ENCODE measurements at regions not wholly inside any gene's neighbourhood (a gene's known extent, or its start where the extent isn't known, plus 50 kb on each side); places are given as distances from the start of the nearest gene placed in this dataset.

DNA sequence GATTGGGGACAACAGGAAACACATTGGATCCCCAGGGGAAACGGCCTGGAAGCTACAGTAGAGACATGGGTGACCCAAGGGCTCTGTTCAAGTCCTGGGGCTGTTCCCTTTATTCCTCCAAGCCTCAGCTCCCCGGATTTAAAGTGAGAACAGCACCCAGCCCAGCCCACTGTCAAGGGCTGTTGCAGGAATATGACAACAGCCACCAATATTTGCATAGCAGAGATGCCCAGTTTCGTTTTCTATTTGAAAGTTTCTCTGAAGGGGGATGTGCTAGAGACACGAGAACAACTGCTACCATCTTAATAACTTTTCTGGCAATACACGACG is 81.1 kb upstream of the WNT7B start:
- H3K27ac ChIP-seq (ENCODE audit: low read depth, low read length) = no peak overlapping the region
- TF ChIP-seq, protein P1, sequence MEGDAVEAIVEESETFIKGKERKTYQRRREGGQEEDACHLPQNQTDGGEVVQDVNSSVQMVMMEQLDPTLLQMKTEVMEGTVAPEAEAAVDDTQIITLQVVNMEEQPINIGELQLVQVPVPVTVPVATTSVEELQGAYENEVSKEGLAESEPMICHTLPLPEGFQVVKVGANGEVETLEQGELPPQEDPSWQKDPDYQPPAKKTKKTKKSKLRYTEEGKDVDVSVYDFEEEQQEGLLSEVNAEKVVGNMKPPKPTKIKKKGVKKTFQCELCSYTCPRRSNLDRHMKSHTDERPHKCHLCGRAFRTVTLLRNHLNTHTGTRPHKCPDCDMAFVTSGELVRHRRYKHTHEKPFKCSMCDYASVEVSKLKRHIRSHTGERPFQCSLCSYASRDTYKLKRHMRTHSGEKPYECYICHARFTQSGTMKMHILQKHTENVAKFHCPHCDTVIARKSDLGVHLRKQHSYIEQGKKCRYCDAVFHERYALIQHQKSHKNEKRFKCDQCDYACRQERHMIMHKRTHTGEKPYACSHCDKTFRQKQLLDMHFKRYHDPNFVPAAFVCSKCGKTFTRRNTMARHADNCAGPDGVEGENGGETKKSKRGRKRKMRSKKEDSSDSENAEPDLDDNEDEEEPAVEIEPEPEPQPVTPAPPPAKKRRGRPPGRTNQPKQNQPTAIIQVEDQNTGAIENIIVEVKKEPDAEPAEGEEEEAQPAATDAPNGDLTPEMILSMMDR (IDR thresholded peaks at IDR 0.05; ENCODE audit: insufficient read depth, low read length, poor library complexity, severe bottlenecking) = no peak
- no peak for TF ChIP-seq EZH2phosphoT487 (conservative IDR thresholded peaks at IDR 0.05; ENCODE audit: low read length)
- no peaks in the 10 kb centered on the region for H3K79me2 ChIP-seq (ENCODE audit: insufficient read depth, low read length)
- no peaks in the 10 kb centered on the region for H3K9me3 ChIP-seq (ENCODE audit: insufficient read depth, low read length)
- H3K4me3 ChIP-seq (ENCODE audit: insufficient read depth, low read length, poor library complexity, severe bottlenecking) = no peak overlapping the region
- no peaks in the 10 kb centered on the region for H3K9me2 ChIP-seq (replicated peaks; ENCODE audit: insufficient read depth, low read length)
- no peak overlapping the region for H3K9ac ChIP-seq (ENCODE audit: low read length)
- H2AFZ ChIP-seq (ENCODE audit: low read depth, low read length, severe bottlenecking) = no peak overlapping the region
- no peaks in the 10 kb centered on the region for H4K20me1 ChIP-seq (ENCODE audit: low read depth, low read length)
- peak overlapping the region; percentile 41 for H3K4me2 ChIP-seq (ENCODE audit: low read depth, low read length, poor library complexity, severe bottlenecking)
- no peaks in the 10 kb centered on the region for H3K36me3 ChIP-seq (ENCODE audit: low read length)
- H3F3A ChIP-seq (ENCODE audit: insufficient read depth) = no peaks in the 10 kb centered on the region
- no peaks in the 10 kb centered on the region for H3K27me3 ChIP-seq (ENCODE audit: low read length)

DNA sequence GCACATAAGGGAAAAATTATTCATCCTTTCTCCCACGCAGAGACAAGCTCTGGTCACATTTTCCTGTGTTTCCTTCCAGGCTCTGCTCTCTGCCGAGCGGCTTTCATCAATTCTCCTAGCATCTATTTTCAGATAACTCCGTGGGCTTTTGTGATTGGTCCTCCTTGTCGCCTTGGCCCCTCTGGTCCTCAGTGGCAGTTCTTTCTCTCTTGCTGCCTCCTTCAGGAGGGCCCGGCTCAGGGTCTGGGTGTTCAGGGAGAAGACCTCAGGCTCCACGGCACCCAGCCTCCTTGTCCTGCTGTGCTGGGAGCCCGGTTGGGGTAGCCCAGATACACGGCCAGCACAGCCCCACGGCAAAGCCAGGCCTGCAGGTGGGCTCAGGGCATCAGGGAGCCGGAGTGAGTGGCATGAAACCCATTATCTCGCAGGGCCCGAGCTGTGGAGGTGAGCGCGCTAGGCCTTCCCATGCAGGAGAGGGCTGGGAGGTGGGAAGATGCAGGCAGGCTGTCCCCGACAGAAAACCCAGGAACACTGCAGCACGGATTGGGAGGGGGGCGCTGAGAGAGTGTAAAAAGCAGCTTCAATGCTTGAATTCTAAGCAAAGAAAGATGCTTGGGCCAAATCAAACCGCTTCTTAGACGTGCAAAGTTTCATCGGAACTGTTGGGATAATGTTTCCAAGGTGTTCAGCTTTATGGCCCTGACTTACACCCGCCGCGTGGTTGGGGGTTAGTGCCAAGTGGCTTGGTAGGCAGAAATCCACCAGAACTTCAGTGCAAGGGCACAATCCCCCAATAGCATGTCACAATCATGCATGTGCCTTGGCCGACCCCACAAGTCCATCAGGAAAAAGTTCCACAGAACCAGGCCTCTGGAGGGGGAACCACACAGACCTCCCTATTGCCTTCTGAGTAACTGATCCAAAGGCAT is 81.9 kb upstream of the WNT7B start:
- Histone ChIP-seq H3K79me2 (ENCODE audit: insufficient read depth, low read length) (no peaks in the 10 kb centered on the region), H3K27ac (ENCODE audit: low read depth, low read length) (no peak overlapping the region), H3K9ac (ENCODE audit: low read length) (no peak overlapping the region), H3K9me2 (replicated peaks; ENCODE audit: insufficient read depth, low read length) (no peaks in the 10 kb centered on the region), H3F3A (ENCODE audit: insufficient read depth) (no peaks in the 10 kb centered on the region), H3K4me3 (ENCODE audit: insufficient read depth, low read length, poor library complexity, severe bottlenecking) (no peak overlapping the region), H4K20me1 (ENCODE audit: low read depth, low read length) (no peaks in the 10 kb centered on the region), H3K4me2 (ENCODE audit: low read depth, low read length, poor library complexity, severe bottlenecking) (peak overlapping the region; percentile 41), H3K36me3 (ENCODE audit: low read length) (no peaks in the 10 kb centered on the region), H3K27me3 (ENCODE audit: low read length) (no peaks in the 10 kb centered on the region), H2AFZ (ENCODE audit: low read depth, low read length, severe bottlenecking) (no peak overlapping the region), H3K9me3 (ENCODE audit: insufficient read depth, low read length) (no peaks in the 10 kb centered on the region)
- TF ChIP-seq EZH2phosphoT487 (conservative IDR thresholded peaks at IDR 0.05; ENCODE audit: low read length) = no peak
- TF ChIP-seq, protein P1 (IDR thresholded peaks at IDR 0.05; ENCODE audit: insufficient read depth, low read length, poor library complexity, severe bottlenecking) = no peak

DNA sequence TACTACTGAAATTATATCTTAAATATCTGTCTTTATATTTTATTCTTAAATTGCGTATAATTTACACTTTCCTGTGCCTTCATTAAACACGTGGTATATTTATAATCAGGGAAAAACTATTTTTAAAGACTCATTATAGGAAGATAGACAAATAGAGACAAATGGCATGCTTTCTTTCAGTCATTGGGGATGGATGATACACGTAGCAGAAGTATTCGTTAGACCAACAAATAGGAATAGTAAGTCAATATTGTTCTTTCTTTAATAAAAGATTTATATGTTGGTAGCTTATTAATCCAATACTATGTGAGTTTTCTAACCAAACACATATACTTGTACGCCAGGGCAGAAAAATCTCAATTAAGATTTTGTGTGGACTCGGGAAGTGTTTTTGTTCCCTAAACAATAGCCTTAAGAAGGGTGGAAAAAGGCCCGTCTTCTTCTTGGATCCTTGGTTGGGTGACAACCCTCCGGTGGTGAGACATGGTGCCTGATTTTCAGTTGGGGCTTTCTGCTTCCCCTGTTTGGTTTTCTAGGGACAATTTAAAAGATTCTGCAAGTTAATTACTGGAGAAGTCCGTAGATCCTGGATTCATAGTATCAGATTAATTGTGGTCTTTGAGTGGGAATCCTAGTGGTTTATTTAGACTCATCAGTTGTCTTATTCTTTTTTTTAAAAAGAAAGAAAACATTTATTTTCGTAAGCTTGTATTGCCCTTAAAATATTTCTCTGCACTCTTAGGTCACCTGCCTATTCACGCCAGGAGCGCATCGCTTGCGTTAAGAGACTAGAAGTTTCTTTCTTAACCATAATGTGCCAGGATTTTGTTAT is 83.5 kb upstream of the WNT7B start:
- H3K4me3 ChIP-seq (ENCODE audit: insufficient read depth, low read length, poor library complexity, severe bottlenecking) = no peak overlapping the region

More for the DNA sequence above, 83.5 kb upstream of the WNT7B start:
- Histone ChIP-seq H3K9ac (ENCODE audit: low read length) (no peak overlapping the region), H3K36me3 (ENCODE audit: low read length) (no peaks in the 10 kb centered on the region), H3K27me3 (ENCODE audit: low read length) (no peaks in the 10 kb centered on the region), H3K9me3 (ENCODE audit: insufficient read depth, low read length) (no peaks in the 10 kb centered on the region), H3K9me2 (replicated peaks; ENCODE audit: insufficient read depth, low read length) (no peaks in the 10 kb centered on the region), H2AFZ (ENCODE audit: low read depth, low read length, severe bottlenecking) (no peak overlapping the region), H3K27ac (ENCODE audit: low read depth, low read length) (no peak overlapping the region), H3F3A (ENCODE audit: insufficient read depth) (no peaks in the 10 kb centered on the region), H3K4me2 (ENCODE audit: low read depth, low read length, poor library complexity, severe bottlenecking) (no peak overlapping the region), H3K79me2 (ENCODE audit: insufficient read depth, low read length) (no peaks in the 10 kb centered on the region), H4K20me1 (ENCODE audit: low read depth, low read length) (no peaks in the 10 kb centered on the region)
- TF ChIP-seq, protein P1 (IDR thresholded peaks at IDR 0.05; ENCODE audit: insufficient read depth, low read length, poor library complexity, severe bottlenecking) = no peak
- no peak for TF ChIP-seq EZH2phosphoT487 (conservative IDR thresholded peaks at IDR 0.05; ENCODE audit: low read length)

Measured in SU-DHL-6 (cell line).